Mononuclear cell (primary cell): ENCODE measurements at regions not wholly inside any gene's neighbourhood (a gene's known extent, or its start where the extent isn't known, plus 50 kb on each side); places are given as distances from the start of the nearest gene placed in this dataset.
"Not testable (repeated sequence)": the region's sequence is repeated elsewhere in the genome, so short reads cannot be mapped to it uniquely, and the experiment has no call there.

Source experiments
- H3K27me3 ChIP-seq: 2 replicates; pipeline ENCODE4 v1.6.0; 2011; ENCODE audit warnings: low read length, control low read depth; ENCODE audit not compliant: insufficient read depth
- H3K4me1 ChIP-seq: 2 replicates; pipeline ENCODE4 v1.5.1; 2011; ENCODE audit warnings: mild to moderate bottlenecking, low read length, control low read depth; ENCODE audit not compliant: insufficient read depth
- H3K4me3 ChIP-seq: 2 replicates; pipeline ENCODE4 v1.5.1; 2011; ENCODE audit warnings: mild to moderate bottlenecking, low read length, moderate library complexity
- H3K9me3 ChIP-seq: 2 replicates; pipeline ENCODE4 v1.5.1; 2011; ENCODE audit warnings: low read depth, mild to moderate bottlenecking, control low read depth, low read length

DNA sequence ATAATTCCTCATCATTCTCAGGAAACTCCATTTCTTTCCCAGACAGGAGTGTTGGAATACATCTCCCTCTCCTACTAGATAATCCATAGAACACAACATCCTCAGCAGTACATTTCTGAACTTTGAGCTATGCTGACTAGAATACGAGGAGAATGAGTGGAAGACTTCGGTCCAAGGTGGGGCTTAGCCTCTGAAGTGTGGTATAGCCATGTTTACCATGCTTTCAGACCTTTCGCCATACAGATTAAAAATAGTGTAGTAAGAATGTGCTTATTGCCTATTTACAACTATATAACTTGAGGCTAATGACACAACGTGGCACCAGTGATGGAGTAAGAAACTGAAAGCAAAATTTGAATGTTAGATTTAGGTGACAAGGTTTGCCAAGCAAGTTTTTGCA is 184.5 kb upstream of the KRR1 start:
- no peaks in the 10 kb centered on the region for H3K4me1 ChIP-seq
- no peak overlapping the region for H3K4me3 ChIP-seq
- H3K9me3 ChIP-seq, result no peaks in the 10 kb centered on the region
- H3K27me3 ChIP-seq, result no peaks in the 10 kb centered on the region

DNA sequence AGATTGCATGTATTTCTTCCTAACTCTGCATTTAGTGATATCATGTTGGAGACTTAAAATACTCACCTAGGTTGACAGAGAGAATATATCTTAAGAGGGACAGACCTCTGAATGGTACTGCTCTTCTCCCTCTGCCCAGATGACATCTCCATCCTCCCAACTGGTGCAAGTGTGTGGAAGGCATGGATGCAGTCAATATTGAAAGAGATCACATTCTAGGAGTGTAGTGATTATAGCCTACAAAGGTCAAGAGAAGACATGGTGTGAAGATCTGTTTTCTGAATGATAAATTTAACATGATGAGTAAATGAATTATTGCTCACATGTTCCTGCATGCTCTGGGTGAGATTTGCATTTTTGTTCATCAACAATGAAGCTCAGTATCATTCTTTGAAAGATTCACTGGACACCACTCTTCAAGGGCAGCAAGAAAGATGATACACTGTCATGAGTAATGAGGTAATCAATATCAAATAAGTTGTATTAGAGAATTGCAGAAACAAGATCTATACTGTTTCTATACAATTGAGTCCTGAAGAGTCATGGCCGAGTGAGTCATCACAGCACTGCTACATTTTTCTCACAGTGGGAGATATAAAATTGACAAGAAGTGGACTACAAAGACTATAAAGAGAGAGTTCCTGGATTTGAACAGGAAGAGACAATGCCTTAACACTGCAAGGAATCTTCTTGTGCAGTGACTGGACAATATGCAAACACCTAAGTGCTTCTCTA is 183.3 kb upstream of the KRR1 start:
- H3K9me3 ChIP-seq, result no peaks in the 10 kb centered on the region
- H3K4me3 ChIP-seq, result no peak overlapping the region
- H3K27me3 ChIP-seq, result no peaks in the 10 kb centered on the region
- H3K4me1 ChIP-seq, result no peaks in the 10 kb centered on the region

DNA sequence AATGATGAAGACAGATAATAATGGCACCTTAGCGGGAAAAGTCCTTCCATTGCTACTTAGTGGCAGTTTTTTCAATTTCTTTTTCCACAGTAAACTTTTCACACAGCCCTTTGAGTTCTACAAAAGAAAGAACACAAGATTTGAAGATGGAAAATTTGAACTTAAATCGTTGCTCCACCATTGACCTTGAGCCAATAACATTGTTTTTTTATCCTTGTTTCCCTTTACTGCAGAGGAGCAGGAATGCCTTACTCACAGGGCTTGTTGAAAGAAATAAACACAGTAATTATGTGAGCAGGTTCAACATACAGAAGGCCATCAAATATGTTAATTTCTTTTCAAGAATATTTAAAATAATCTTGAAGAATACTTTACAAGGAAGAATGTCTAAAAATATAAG is 181.5 kb upstream of the KRR1 start:
- Histone ChIP-seq H3K9me3 (no peaks in the 10 kb centered on the region), H3K27me3 (no peaks in the 10 kb centered on the region), H3K4me1 (no peaks in the 10 kb centered on the region), H3K4me3 (no peak overlapping the region)

DNA sequence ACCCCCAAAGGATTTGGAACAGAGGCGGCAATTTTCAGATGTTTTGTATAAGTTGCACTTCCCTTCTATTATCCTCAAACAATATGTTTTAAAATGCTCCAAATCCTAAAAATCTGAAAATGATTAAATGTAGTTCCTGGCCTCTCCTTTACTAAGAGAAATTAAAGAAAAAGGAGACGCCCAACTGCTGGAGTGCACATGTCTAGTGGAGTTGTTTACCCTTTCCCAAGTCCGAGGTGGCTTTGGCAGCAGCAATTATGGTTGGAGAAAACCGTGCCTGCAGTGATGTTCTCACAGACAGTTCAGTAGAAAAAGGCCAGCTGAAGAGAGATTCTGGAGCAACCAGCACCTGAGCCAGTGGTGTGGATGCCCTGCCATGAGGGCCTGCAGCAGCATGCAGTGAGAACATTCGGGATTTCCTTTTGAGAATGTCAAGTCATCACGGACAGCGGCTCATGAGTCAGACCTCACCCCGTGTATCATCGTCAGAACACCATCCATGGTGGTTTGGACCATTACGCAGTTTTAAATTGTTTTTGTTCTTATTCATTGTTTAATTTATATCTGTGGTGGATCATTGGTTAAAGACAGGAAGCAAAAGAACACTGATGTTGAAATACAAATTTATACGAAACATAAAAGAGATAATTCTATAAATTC is 179.0 kb upstream of the KRR1 start:
- no peaks in the 10 kb centered on the region for H3K4me1 ChIP-seq
- H3K4me3 ChIP-seq, result no peak overlapping the region
- no peaks in the 10 kb centered on the region for H3K9me3 ChIP-seq
- no peaks in the 10 kb centered on the region for H3K27me3 ChIP-seq

DNA sequence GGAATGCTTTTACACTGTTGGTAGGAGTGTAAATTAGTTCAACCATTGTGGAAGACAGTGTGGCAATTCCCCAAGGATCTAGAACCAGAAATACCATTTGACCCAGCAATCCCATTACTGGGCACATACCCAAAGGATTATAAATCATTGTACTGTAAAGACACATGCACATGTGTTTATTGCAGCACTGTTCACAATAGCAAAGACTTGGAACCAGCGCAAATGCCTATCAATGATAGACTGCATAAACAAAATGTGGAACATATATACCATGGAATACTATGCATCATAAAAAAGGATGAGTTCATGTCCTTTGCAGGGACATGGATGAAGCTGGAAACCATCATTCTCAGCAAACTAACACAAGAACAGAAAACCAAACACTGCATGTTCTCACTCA is 174.8 kb upstream of the KRR1 start:
- H3K27me3 ChIP-seq, H3K9me3 ChIP-seq, H3K4me1 ChIP-seq, H3K4me3 ChIP-seq: not testable (repeated sequence)

DNA sequence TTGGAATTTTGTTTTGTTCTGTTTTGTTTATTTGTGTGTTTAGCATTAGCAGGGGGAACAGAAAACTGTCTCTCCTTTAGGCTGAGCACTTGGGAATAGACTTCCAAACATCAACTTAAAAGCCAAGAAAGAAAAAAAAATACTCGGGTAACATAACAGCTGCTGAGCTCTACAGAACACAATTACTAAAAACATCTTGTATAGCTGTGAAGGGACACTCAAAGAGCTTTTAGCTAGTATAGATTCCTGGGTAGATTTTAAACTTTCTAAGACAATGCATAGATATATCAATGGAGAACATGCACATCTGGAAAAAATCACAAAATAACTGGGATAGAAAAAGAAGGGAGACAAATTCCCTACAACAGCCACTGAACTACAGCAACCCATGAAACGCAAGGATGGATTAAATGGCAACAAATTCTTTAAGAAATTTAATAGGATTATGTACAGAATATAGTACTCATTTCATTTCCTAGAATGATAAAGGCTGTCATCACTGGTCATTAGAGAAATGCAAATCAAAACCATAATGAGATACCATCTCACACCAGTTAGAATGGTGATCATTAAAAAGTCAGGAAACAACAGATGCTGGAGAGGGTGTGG is 174.3 kb upstream of the KRR1 start:
- Histone ChIP-seq H3K4me3 (no peak overlapping the region), H3K4me1 (no peaks in the 10 kb centered on the region), H3K27me3 (no peaks in the 10 kb centered on the region), H3K9me3 (no peaks in the 10 kb centered on the region)

DNA sequence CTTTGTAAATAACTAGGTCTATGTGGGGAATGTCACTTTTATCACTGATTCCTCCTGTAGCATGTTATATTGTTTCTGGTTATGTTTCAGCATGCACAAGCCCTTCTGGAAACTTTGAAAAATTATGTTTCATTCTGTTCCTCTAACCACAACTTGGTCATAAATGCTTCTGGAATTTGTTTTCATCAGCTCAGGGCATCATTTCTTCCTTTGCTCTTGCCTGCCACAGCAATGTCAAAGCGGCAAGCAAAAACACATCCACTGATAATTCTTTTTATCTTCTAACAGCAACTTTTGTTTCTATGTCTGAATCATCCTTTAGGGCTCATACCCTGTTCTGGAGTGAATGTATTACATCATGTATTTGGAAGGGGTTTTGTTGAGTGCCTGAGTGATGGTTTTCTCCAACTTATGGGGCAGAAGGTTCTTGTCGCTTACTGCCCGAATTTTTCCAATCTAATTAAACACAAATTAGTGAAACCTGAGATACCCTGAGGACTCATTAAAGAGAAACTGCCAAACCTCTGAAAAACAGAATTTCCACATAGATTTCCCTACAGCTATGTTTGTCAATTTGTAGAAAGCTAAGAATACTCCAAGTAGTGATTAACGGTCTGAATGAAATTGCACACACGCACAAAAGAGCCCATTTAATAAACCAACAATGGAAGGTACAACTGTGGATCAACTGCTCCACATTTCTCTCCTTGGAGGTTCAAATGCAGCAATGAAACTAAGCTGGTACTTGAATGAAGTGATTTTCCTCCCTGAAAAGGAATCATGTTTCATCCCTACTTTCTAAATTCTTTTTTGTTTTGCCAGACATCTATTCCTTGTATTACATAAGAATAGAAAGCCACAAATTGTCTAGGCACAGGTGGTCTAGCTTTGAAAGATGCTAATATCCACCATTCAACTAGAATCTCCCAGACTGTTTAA is 173.5 kb upstream of the KRR1 start:
- Histone ChIP-seq H3K4me1 (no peaks in the 10 kb centered on the region), H3K4me3 (no peak overlapping the region), H3K27me3 (no peaks in the 10 kb centered on the region), H3K9me3 (no peaks in the 10 kb centered on the region)

DNA sequence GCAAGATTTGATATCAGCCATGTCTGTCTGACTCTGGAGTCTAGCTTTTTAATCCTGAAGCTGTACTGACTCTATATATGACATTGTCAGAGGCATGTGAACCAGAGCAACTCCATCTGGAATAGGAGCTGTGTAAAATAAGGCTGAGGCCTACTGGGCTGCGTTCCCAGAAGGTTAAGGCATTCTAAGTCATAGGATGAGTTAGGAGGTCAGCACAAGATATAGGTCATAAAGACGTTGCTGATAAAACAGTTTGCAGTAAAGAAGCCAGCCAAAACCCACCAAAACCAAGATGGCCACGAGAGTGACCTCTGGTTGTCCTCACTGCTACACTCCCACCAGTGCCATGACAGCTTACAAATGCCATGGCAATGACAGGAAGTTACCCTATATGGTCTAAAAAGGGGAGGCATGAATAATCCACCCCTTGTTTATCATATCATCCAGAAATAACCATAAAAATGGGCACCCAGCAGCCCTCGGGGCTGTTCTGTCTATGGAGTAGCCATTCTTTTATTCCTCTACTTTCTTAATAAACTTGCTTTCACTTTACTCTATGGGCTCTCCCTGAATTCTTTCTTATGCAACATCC is 172.7 kb upstream of the KRR1 start:
- not testable (repeated sequence) for H3K4me1 ChIP-seq, H3K9me3 ChIP-seq, H3K27me3 ChIP-seq, H3K4me3 ChIP-seq

DNA sequence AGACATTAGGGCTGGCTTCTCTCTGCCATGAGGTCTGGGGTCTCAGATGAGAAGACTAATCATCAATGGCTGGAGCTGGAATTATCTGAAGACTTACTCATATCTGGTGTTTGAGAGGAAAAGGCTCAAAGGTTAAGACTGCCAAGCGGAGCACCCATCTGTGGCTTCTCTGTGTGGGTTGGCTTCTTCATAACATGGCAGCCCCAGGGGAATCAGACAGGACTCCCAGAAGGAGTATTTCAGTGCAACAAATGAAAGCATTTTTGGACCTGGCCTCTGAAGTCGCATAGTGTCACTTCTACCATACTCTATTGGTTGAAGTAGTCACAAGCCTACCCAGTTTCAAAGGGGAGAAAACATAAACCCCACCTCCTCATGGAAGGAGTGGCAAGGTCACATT is 171.8 kb upstream of the KRR1 start:
- no peaks in the 10 kb centered on the region for H3K27me3 ChIP-seq
- no peaks in the 10 kb centered on the region for H3K4me1 ChIP-seq
- H3K4me3 ChIP-seq, result no peak overlapping the region
- no peaks in the 10 kb centered on the region for H3K9me3 ChIP-seq

DNA sequence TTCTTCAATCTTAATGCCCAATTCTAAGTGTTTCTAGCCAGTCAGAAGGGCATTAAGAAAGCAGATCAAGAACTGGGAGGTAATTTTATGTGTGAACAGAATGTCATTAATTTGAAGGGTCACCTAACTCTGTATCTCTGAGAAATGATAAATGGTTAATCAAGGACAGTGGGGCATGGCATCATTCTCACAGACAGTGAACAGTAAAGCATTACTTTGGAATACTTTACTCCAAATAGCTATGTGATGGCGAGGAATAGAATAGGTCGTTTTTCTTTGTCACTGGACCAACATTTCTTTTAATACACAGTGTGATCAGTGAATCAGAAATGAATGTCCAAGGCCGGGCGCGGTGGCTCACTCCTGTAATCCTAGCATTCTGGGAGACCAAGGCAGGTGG is 166.1 kb upstream of the KRR1 start:
- Histone ChIP-seq H3K9me3 (no peaks in the 10 kb centered on the region), H3K4me1 (no peaks in the 10 kb centered on the region), H3K4me3 (no peak overlapping the region), H3K27me3 (no peaks in the 10 kb centered on the region)

DNA sequence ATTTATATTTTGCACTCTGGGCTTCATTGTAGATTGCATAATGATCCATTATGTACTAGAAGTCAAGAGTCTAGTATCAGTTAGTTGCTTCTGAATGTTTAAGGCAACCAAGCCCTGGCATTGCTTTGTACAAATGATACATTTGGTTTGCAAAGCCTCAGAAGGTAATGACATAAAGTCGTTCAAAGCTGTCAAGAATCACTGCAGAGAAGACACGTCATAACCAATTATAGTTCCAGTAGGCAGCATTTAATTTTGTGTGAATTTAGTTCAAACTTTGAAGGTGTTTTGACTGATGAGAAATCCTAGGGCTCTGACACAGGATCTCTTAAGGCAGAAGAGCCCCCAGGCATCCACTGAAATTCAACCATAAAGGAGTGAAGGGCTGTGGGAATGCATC is 163.0 kb upstream of the KRR1 start:
- H3K9me3 ChIP-seq, result no peaks in the 10 kb centered on the region
- no peaks in the 10 kb centered on the region for H3K27me3 ChIP-seq
- H3K4me3 ChIP-seq, result no peak overlapping the region
- H3K4me1 ChIP-seq, result no peaks in the 10 kb centered on the region

DNA sequence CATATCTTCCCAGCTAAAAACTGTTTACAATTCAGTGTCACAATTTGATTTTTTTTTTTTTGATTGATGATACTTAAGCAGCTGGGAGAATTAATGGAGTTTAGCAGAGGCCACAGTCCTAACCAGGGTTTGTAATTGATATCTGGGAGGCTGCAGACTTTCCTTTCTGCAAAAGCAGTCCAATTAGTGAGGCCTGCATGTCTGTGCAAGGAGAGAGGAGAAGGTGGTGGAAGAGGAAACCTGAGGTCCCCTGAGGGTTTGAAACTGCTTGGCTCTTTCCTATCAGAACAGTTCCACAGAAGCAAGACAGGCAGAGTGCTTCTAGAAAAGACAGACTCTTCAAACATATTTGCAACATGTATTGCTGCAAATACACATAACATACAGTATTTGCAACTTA is 160.8 kb upstream of the KRR1 start:
- no peak overlapping the region for H3K4me3 ChIP-seq
- no peaks in the 10 kb centered on the region for H3K27me3 ChIP-seq
- H3K9me3 ChIP-seq, result no peaks in the 10 kb centered on the region
- no peaks in the 10 kb centered on the region for H3K4me1 ChIP-seq

DNA sequence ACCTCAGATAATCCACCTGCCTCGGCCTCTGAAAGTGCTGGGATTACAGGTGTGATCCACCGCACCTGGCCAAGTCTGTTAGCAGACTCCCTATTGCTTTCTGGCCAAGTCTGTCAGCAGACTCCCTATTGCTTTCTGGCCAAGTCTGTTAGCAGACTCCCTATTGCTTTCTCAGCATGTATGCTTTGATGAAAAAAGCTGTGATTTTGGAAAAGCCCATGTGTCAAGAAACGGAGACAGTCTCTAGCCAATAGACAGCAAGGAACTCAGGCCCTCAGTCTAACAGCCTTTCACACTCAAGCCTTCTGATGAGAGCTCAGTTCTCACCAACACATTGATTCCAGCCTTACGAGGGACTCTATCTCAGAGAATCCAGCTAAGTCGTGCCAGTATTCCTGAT is 158.8 kb upstream of the KRR1 start:
- Histone ChIP-seq H3K4me1 (no peaks in the 10 kb centered on the region), H3K27me3 (no peaks in the 10 kb centered on the region), H3K9me3 (no peaks in the 10 kb centered on the region), H3K4me3 (no peak overlapping the region)

DNA sequence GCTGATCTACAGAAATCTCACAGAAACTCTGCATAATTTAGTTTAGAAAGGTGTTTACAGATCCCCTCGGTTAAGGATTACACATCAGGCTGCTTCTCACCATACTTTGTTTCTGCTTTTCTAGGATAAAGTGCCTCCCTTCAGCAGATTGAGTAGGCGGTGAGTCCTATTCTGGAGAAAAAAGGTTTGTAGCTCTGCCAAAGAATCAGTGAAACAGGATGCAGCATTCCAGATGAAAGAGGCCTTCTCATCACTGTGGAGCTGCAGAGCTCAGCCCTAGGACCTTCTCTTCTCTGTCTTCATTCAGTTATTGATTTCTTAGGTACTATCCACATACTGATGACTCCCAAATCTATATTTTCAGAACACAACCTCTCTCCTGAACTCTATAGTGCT is 155.5 kb upstream of the KRR1 start:
- peaks cover 3% of the 10 kb centered on the region for H3K27me3 ChIP-seq
- H3K9me3 ChIP-seq, result no peaks in the 10 kb centered on the region
- H3K4me1 ChIP-seq, result no peaks in the 10 kb centered on the region
- no peak overlapping the region for H3K4me3 ChIP-seq
